ENCODE measurements at regions not wholly inside any gene's neighbourhood (a gene's known extent, or its start where the extent isn't known, plus 50 kb on each side); places are given as distances from the start of the nearest gene placed in this dataset.

DNA sequence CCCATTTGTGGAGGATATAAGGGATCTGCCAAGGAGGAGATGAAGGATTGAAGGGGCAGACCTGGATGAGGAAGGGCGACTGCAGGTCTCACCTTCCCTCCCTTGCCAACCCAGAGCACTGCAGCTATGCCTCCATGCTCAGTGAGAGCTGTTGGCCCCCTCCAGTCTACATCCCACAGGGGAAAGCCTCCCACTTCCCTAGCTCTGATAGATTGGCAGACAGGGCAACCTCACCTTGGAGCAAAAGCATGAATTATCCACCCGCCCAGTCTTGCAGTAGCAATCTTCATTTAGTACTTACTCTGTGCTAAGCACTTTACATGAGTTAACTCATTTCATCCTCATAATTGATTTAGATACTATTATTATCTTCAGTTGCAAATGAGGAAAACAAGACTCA is 70.4 kb upstream of the SMNDC1 start:
- no peak for DNase-seq (ENCODE audit: low spot score)

DNA sequence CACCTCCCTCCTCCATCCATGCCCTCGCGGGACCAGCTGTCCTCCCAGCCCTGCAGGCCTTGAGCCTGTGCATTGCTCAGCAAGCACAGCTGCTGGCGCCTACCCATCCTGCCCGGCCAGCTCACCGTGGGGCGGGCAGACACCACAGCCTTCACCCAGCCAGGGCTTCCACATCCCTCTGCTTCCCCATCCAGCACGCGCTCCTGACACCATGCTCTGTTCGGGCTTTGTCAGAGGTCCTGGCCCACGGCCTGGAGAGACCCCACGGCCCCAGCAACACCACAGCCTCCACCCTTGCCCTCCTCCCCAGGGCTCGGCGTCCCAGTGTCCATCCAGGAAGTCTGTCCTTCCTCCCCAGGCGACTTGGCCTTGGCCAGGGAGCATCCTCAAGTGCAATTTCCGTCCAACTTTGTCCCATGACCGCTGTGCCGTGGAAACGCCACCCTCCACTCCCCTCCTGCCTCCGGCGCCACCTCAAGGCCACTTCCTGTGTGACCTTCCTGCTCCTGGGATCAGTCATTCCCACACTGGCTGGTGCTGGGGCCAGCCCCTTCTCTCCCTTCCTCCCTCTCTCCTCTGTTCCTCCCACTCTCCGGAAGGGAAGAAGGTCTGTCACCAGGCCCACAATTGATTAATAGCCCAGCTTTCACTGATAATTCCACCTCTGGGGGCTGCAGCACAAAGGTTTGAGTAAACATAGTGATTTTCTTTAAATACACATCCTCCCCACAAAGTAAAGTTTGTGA is 71.5 kb upstream of the SMNDC1 start:
- no peak for DNase-seq (ENCODE audit: low spot score)

DNA sequence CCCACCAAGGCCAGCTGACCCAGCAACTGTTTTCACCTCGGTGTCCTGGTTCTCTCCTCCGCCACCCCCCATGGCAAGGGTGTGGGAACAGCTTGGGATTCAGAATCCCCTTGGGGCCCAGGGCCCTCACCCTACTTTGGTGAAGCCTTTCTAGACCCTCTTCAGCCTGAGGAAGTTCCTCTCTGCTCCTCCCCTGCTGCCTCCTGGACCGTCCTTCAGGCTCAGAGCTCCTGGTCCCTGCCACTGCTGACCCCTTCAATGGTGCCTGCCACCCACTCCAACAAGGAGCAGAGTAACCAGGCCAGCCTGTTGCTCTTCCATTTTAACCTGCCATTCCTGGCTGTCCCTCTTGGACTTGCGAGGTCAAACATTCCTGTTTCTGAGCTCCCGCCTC is 72.0 kb upstream of the SMNDC1 start:
- DNase-seq (ENCODE audit: low spot score), result no peak

DNA sequence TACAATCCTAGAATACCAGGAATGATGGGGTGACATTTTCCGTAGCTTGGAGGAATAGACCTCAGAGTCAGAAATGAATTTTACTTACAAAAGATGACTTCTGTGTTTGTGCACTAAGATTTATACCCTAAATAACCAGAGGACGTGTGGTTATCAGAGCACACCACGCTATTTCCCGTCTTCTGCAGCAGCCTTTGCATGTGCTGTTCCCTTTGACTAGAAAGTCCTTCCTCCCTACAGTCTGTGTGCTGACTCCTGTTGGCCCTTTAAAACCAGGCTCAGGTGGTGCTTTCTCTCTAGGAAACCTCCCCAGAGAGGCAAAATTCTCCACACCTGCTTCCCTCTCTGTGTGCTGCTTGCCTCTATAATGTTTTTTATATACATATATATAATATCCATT is 73.3 kb upstream of the SMNDC1 start:
- no peak for DNase-seq (ENCODE audit: low spot score)

DNA sequence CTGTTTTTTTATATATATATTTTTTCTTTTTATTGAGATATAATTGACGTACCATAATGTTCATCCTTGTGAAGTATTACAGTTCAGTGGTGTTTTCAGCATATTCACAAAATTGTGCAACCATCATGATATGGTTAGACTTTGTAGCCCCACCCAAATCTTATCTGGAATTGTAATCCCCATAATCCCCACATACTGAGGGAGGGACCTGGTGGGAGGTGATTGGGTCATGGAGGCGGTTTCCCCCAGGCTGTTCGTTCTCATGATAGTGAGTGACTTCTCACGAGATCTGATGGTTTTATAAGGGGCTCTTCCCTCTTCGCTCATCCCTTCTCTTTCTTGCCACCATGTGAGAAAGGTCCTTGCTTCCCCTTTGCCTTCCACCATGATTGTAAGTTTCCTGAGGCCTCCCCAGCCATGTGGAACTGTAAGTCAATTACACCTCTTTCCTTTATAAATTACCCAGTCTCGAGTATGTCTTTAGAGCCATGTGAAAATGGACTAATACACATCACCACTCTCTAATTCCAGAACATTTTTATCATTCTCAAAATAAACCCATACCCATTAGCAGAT is 73.9 kb upstream of the SMNDC1 start:
- DNase-seq (ENCODE audit: low spot score), result no peak

DNA sequence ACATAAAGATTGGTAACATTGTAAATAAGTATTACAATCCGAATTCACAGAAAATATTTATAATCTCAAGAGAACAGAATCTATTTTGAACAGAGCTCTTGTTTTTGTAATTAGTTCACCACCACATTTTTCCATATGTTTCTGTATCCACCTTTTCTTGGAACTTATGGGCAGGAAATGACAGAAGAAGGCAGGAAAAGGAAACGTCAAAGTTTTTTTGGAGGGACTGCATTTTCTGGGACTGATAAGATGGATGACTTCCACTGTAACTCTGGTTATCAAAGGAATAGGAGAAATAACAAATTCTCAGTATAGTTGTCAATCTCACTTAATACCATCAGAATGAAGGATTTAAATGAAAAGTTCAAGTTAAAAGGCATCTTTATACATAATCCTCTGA is 75.1 kb upstream of the SMNDC1 start:
- DNase-seq (ENCODE audit: low spot score), result no peak

DNA sequence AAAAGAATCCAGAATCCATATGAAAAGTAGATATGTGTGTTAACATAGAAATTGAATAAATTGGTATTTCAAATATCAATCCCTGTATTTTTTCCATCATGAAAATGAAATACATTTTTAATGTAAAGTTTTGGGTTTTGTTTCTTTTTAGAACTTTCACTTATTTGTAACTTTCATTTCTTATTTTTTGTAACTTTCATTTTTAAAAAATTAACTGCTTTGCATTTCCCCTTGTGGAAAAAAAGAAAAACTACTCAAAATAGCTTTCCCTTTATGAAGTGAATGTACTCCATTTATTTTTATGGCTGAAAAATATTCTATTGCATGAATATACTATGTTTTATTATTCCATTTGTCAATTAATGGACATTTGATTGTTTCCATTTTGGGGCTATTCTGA is 75.6 kb upstream of the SMNDC1 start:
- DNase-seq (ENCODE audit: low spot score), result no peak

DNA sequence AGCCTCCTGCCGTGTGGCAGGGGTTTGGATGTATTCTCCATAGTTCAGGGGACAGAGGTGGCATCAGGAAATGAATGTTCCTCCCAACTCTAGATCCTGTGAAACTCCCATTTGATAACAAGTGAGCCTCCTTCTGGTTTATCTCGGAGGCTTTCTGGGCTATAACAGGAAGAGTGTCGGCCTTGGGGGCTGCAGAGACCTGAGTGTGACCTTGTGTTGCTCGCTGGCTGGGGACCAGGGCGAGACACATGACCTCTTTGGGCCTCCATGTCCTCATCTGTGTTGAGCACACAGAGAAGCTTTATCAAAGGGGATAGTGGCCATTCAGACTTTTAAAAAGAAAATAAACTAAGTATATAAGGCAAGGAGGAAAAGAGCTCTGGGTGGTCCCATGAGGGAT is 78.0 kb upstream of the SMNDC1 start:
- DNase-seq (ENCODE audit: low spot score), result no peak

DNA sequence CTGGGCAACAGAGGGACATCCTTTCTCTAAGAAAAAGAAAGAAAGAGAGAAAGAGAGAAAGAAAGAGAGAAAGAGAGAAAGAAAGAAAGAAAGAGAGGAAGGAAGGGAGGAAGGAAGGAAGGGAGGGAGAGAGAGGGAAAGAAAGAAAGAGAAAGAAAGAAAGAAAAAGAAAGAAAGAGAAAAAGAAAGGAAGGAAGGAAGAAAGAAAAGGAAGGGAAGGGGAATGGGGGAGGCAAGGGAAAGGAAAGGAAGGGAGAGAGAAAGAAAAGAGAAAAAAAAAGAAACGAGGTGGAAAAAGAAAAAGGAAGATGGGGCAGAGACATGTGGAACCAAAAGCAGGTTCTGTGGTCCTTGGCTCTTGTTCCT is 82.9 kb upstream of the SMNDC1 start:
- DNase-seq (ENCODE audit: low spot score), result no peak

DNA sequence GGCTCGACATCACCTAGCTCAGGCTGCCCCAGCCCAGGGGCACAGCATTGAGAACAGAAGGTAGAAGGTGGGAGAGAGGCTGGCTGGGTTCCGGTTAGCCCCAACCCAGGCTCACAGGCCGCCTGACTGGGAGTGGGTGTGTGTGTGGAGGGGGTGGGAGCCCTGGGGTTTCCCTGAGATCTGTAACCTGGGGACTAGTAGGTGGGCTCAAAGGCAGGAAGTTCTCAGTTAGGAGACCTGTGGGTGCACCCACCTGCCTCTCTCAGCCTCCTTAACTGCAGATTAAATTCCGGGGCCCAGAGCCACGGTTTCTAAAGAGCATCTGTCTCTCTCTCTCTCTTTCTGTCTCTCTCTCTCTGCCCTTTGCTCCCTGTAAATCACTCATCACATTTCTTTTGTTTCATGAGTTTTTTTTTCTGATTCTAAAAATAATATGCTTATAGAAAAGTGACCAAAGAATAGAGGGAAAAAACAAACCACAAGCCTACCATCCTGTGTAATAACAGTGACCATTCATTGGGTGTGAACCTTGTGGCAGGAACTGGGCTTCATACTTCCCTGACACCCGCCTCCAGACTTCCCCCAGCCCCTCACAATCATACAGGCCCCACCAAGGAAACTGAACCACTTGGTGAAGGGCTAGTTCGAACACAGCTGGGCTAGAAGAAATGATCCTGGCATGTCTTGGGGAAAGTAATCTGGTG is 83.4 kb upstream of the SMNDC1 start:
- no peak for DNase-seq (ENCODE audit: low spot score)

DNA sequence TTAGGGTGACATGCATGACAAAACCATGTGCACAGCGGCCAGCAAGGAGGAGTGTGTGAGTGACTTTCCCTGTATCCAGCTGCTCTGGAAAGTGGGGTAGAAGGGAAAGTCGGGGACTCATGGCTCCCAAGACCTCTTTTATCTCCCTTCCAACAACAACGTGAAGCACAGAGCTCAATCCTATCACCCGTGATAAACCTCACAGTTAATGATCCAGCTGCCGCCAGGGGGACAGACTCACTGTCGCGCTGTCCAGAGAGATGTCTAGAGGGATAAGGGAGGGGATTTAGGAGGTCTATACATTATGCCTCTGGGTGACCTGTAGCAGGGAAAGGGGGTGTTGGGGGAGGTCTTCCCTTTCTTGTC is 84.0 kb upstream of the SMNDC1 start:
- DNase-seq (ENCODE audit: low spot score), result peak; percentile 39

DNA sequence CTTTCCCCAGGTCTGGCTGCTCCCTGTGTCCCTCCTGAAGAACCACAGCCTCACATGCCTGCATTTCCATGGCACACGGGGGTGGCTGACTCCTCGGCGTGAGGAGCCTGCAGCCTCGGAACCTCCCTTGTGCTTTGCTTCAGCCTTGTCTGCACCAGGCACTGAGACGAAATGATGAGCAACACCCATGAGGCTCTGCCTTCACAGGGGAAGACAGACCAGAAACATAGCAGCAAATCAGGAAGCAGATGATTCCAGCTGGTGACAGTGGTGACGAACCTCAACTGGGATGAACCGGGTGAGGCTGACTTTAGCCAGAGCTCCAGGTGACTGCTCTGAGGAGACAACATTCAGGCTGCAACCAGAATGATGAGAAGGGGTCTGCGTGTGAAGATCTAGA is 84.5 kb upstream of the SMNDC1 start:
- no peak for DNase-seq (ENCODE audit: low spot score)

DNA sequence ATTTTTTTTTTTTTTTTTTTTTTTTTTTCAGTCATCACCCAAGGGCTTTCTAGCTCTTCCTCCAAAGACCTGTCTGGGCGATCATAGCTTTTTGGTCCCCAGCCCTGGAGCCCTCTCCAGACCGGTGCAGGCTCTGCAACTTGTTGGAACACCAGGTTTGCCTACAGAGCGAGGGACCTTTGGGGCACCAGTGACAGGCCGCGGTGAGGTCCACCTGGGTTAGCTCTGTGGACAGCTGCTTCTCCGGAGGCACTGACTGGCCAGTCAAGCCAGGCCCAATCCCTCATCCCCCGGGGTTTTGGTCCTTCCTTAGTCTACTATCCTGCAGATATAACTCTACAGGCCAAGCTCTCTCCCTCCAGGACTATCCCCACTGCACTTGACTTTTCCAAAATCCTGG is 86.8 kb upstream of the SMNDC1 start:
- DNase-seq (ENCODE audit: low spot score), result no peak

DNA sequence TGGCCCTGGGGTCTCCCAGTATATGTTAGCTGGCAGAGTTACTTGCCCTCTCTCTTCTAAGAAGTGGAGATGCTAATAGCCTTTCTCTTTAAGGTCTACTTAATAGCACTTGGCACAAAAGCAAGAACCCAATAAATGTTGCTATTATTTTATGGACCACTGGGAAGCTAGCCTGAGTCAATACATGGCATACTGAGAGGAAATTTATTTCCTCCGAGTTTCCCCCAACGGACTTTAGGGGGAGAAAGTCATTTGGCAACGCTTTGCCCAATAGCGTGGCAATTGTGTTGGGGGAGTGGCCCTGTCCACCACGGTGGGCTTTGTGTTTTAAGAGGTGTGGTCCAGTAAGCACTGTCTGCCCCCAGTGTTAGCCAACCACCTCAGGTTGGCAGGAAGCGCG is 87.4 kb upstream of the SMNDC1 start:
- DNase-seq (ENCODE audit: low spot score), result no peak

DNA sequence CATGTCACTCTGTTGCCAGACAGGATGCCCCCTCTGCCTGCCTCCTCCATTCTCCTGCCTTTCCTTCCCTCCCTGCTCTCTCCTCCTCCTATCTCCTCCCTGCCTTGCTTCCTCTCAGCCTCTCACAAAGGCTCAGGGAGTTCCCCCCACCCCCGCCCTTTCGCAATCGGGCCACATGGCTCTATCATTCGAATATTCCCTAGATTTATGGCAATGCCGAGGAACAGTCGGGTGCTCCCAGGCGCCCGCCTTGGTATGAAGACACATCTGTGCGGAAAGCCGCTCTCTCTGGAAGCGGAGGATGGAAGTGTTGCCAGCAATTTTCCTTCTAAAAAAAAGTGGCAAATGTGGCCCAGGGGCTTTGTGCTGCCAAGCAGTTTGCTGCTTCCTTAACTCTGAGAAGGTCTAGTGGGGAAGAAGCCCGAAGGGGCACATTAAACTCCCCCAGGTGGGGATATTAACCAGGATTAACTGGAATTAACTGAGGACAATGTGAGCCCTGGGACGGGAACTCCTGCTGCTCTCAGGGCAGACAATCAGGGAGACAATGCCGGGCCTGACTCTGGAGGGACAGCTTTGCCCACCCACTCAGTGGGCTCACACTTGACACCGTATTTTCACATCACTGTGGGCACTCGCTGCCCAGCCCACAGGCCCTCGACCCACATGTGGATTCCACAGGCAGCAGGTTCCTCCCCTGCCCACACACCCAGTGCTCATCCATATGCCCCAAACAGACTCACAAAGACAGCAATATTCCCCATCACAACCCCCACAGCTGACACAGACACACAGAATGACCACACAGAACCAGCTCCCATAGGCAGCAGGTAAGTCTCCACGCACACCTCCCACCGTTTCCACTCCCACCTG is 88.4 kb upstream of the SMNDC1 start:
- no peak for DNase-seq (ENCODE audit: low spot score)

DNA sequence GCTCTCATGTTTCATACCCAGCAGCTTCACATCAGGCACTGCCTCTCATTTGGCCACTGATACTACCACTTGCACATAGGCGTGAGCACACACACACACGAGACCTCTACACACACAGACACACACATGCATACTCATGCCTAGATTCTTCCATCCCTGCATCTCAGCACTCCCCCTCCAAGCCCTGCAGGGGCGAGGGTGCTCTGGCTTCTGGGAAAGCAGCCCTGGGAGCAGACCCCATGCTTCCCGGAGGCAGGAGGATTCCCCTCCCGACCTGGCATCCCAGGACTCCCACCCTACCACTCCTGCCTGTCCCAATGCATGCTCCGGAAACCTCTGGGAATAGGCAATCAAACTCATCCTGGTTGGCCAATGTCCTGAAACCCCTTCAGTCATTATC is 89.1 kb upstream of the SMNDC1 start:
- no peak for DNase-seq (ENCODE audit: low spot score)

DNA sequence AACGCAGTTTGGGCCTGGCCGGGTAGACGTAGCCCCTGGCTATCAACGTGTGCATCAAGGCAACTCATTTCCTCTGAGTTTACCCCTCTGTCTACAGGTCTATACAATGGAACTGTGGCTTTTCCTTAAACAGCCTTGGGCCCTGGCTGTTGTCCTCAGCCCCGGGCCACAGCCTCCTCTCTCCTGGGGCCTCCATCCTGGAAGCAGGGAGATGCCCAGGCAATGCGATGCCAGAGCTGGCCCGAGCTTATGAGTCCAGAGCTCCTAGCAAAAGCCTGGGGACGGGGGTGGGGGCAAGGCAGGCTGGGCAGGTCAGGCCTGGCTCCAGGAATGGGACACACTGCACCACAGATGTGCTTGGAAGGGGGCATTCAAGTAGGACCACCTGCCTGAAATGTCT is 89.6 kb upstream of the SMNDC1 start:
- DNase-seq (ENCODE audit: low spot score), result no peak

DNA sequence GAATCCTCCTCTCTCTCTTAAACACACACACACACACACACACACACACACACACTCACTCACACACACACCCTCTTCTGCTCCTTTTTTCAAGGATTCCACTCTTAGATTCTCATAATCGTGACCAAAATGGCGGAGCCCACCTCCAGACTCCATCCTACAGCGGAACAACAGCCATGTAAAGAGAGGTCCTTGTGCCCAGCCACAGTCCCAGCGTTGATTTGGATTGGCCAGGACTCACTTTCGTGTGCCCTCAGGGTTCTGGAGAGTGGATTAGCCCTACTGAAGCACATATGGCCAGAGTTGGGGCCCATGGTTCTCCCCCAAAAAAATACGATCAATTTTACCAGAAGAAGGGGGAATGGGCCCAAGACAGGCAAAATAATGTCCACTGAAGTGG is 90.2 kb upstream of the SMNDC1 start:
- no peak for DNase-seq (ENCODE audit: low spot score)

DNA sequence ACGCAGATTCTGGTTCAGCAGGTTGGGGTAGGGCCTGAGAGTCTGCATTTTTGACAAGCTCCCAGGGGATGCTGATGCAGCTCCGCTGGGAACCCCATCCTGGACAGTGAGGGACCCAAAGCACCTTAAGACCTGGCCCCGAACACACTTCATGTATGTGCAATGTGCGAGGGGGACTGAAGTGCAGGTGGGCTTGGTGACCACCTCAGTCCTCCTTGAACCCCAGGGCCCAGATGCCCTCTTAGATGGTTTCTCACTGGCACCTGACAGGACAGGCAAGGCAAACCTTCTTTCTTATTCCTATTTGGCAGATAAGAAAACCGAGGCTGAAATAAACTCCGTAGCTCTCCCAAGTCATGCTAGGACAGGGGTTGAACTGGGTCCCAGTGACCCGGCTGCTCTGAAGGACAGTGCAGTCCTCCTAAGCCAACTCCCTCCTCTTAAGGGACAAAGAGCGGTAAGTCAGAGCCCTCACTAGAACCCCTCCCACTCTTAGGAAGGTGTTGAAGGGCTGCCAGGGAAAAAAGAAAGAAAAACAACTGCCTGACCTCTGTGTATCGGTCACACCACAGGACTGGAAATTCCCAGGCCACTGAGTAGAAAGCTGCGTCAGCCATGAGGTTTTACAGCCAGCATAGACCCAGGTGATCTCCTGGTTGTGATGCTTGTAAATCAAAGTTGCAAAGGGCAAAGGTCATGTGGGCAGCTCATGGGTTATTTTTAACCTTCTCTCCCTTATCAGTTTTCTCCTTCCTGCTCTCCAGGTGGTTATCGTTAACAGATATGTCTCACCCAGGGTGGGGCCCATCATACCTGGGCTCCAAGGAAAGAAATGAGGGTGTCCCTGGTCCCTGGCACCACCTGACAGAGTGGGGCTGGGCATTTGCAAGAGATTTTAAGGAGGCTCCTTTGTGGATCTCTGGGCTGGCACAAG is 90.9 kb upstream of the SMNDC1 start:
- DNase-seq (ENCODE audit: low spot score), result no peak

DNA sequence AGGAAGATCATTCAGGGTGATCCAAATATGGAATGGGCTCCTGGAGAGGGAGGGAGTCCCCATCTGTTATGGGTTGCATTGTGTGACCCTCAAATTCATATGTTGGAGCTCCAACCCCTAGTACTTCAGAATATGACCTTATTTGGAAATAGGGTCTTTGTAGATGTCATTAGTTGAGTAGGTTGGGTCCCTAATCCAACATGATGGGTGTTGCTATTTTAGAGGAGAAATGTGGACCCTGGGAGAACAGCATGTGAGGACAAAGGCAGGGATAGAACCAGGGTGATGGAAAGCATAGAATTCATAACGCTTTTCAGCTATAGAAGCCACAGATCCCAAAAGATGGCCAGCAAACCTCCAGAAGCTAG is 91.5 kb upstream of the SMNDC1 start:
- DNase-seq (ENCODE audit: low spot score), result no peak

DNA sequence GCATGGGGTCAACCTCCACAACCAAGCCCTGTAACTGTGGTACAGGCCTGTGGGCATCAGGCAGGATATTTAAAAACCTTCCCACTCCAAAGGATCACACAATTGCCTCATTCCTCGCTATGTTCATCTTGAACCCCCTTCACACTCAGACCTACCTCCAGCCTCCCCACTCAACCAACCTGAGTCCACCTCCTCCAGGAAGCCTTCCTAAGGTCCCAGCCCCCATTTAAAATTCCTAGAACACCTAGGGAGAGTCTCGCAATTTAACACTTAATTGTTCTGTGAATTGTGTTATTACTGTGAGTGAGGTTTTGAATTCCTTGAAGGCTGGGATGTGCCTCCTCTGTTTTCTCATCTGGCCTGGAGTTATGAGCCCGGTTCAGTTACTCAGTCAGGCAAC is 93.1 kb upstream of the SMNDC1 start:
- no peak for DNase-seq (ENCODE audit: low spot score)
